GM23338 (cell line): ENCODE measurements at regions not wholly inside any gene's neighbourhood (a gene's known extent, or its start where the extent isn't known, plus 50 kb on each side); places are given as distances from the start of the nearest gene placed in this dataset.

Source experiments
- ATAC-seq: fragments of 200-7000 bp; cut with Tn5 transposase; 3 replicates; pipeline ENCODE4 v1.9.1; 2020
- DNase-seq: peaks from one replicate; pipeline ENCODE4 v3.0.0-alpha.2; 2015; ENCODE audit warnings: low spot score
- H2AFZ ChIP-seq: fragments of 200-600 bp; sonication (generic); 2 replicates; pipeline ENCODE4 v1.8.0; 2016; ENCODE audit warnings: antibody characterized with exemption, mild to moderate bottlenecking, moderate library complexity
- H3F3A ChIP-seq: fragments of 200-600 bp; sonication (generic); replicated peaks from 2 replicates; pipeline ENCODE4 v1.8.0; 2017; ENCODE audit warnings: antibody characterized with exemption, mixed run types, low read depth
- H3K27ac ChIP-seq: fragments of 200-600 bp; sonication (generic); 2 replicates; pipeline ENCODE4 v1.6.1; 2016; ENCODE audit warnings: low read depth
- H3K27me3 ChIP-seq: fragments of 200-600 bp; sonication (generic); 2 replicates; pipeline ENCODE4 v1.8.0; 2016; ENCODE audit warnings: mild to moderate bottlenecking, mixed run types, moderate library complexity; ENCODE audit not compliant: insufficient read depth
- H3K36me3 ChIP-seq: fragments of 200-600 bp; sonication (generic); 2 replicates; pipeline ENCODE4 v1.8.0; 2016; ENCODE audit warnings: mild to moderate bottlenecking; ENCODE audit not compliant: insufficient read depth
- H3K4me1 ChIP-seq: fragments of 200-600 bp; sonication (generic); 2 replicates; pipeline ENCODE4 v1.8.0; 2016; ENCODE audit warnings: mild to moderate bottlenecking, moderate library complexity; ENCODE audit not compliant: insufficient read depth
- H3K4me2 ChIP-seq: fragments of 200-600 bp; sonication (generic); 2 replicates; pipeline ENCODE4 v1.7.1; 2017; ENCODE audit warnings: mixed run types
- H3K4me3 ChIP-seq: fragments of 200-600 bp; sonication (generic); 2 replicates; pipeline ENCODE4 v1.6.1; 2016; ENCODE audit warnings: mixed run types
- H3K79me2 ChIP-seq: fragments of 200-600 bp; sonication (generic); replicated peaks from 2 replicates; pipeline ENCODE4 v1.8.0; 2017; ENCODE audit warnings: mild to moderate bottlenecking; ENCODE audit not compliant: insufficient read depth
- H3K9me2 ChIP-seq: fragments of 200-600 bp; sonication (generic); 2 replicates; pipeline ENCODE4 v1.8.0; 2017; ENCODE audit not compliant: insufficient read depth
- H4K20me1 ChIP-seq: fragments of 200-600 bp; sonication (generic); replicated peaks from 2 replicates; pipeline ENCODE4 v1.8.0; 2017; ENCODE audit warnings: mild to moderate bottlenecking; ENCODE audit not compliant: insufficient read depth
- H3K27ac Mint-ChIP-seq: 2 replicates; pipeline ENCODE4 v1.8.0; 2020; ENCODE audit warnings: inconsistent platforms, mild to moderate bottlenecking, moderate library complexity, mixed read lengths
- H3K27me3 Mint-ChIP-seq: 3 replicates; pipeline ENCODE4 v1.8.0; 2022; ENCODE audit warnings: low read depth, mild to moderate bottlenecking, moderate library complexity, mixed read lengths, inconsistent platforms; ENCODE audit not compliant: insufficient read depth, poor library complexity
- H3K36me3 Mint-ChIP-seq: 3 replicates; pipeline ENCODE4 v1.8.0; 2021; ENCODE audit warnings: low read depth, mild to moderate bottlenecking, inconsistent platforms, moderate library complexity, mixed read lengths
- H3K4me1 Mint-ChIP-seq: 3 replicates; pipeline ENCODE4 v1.8.0; 2020; ENCODE audit warnings: mild to moderate bottlenecking, inconsistent platforms, mixed read lengths
- H3K4me3 Mint-ChIP-seq: 3 replicates; pipeline ENCODE4 v1.8.0; 2021; ENCODE audit warnings: moderate library complexity, mild to moderate bottlenecking, inconsistent platforms, mixed read lengths
- H3K9me3 Mint-ChIP-seq: 3 replicates; pipeline ENCODE4 v1.8.0; 2020; ENCODE audit warnings: moderate library complexity, mild to moderate bottlenecking, inconsistent platforms, mixed read lengths
- CREB1 ChIP-seq: fragments of 250-450 bp; sonication (Bioruptor Pico); IDR thresholded peaks from 2 replicates; pipeline ENCODE4 v1.5.0; 2020; ENCODE audit warnings: low read depth, mild to moderate bottlenecking, moderate library complexity
- EZH2 ChIP-seq: fragments of 200-600 bp; sonication (generic); IDR thresholded peaks from one replicate; pipeline ENCODE4 v1.8.0; 2017; ENCODE audit warnings: antibody characterized with exemption, mild to moderate bottlenecking, low read depth; ENCODE audit not compliant: unreplicated experiment
- EZH2phosphoT487 ChIP-seq: fragments of 200-600 bp; sonication (generic); IDR thresholded peaks from one replicate; pipeline ENCODE4 v1.8.1; 2018; ENCODE audit warnings: antibody characterized with exemption; ENCODE audit not compliant: unreplicated experiment
- POLR2AphosphoS5 ChIP-seq: IDR thresholded peaks from 2 replicates; pipeline ENCODE4 v1.6.1; 2016; ENCODE audit warnings: antibody characterized with exemption, low read depth
- STAT1 ChIP-seq: IDR thresholded peaks from one replicate; pipeline ENCODE4 v1.6.1; 2016; ENCODE audit warnings: antibody characterized with exemption; ENCODE audit not compliant: unreplicated experiment
- ZNF331 ChIP-seq: fragments of 250-450 bp; sonication (Bioruptor Pico); IDR thresholded peaks from 2 replicates; pipeline ENCODE4 v1.5.0; 2020; ENCODE audit warnings: low read depth, mild to moderate bottlenecking, moderate library complexity
- ZNF462 ChIP-seq: fragments of 250-450 bp; sonication (Bioruptor Pico); IDR thresholded peaks from 2 replicates; pipeline ENCODE4 v1.5.0; 2020; ENCODE audit warnings: mild to moderate bottlenecking, moderate library complexity

- no peaks in the 10 kb centered on the region for H3K9me2 ChIP-seq
- no peak overlapping the region for H3K4me3 ChIP-seq
- Mint-ChIP-seq H3K4me3 (no peak overlapping the region), H3K9me3 (no peaks in the 10 kb centered on the region), H3K27ac (peak overlapping the region; percentile 64; the same call in 1 of the 2 replicates), H3K36me3 (no peaks in the 10 kb centered on the region), H3K27me3 (no peaks in the 10 kb centered on the region), H3K4me1 (peaks cover 6% of the 10 kb centered on the region; the same call in 2 of the 3 replicates)
- no peak overlapping the region; the same call in 1 of the 2 replicates for H2AFZ ChIP-seq
- H3K4me1 ChIP-seq, result no peaks in the 10 kb centered on the region
- DNase-seq, result no peak
- no peaks in the 10 kb centered on the region for H3K36me3 ChIP-seq
- no peaks in the 10 kb centered on the region for H4K20me1 ChIP-seq
- H3F3A ChIP-seq, result no peaks in the 10 kb centered on the region
- no peak overlapping the region for H3K27ac ChIP-seq
- no peaks in the 10 kb centered on the region for H3K79me2 ChIP-seq
- no peak for TF ChIP-seq EZH2phosphoT487
- no peak overlapping the region for H3K4me2 ChIP-seq
- no peak for ATAC-seq
- no peaks in the 10 kb centered on the region for H3K27me3 ChIP-seq
These were observed 1339.4 kb upstream of the WWC1 start for GRCh38 chr5:166952048-166952447.

- H3F3A ChIP-seq, result no peaks in the 10 kb centered on the region
- H3K27me3 ChIP-seq, result no peaks in the 10 kb centered on the region
- H3K4me2 ChIP-seq, result no peak overlapping the region
- no peaks in the 10 kb centered on the region for H3K79me2 ChIP-seq
- TF ChIP-seq CREB1 (no peak), ZNF462 (CRISPR knock-in tag) (no peak), POLR2AphosphoS5 (no peak), EZH2 (no peak), ZNF331 (no peak), STAT1 (no peak)
- peaks cover 9% of the 10 kb centered on the region for H3K4me1 ChIP-seq
- no peak overlapping the region for H2AFZ ChIP-seq
- ATAC-seq, result no peak
- H3K27ac ChIP-seq, result no peak overlapping the region
- Mint-ChIP-seq H3K4me3 (no peak overlapping the region), H3K36me3 (no peaks in the 10 kb centered on the region), H3K27me3 (no peaks in the 10 kb centered on the region), H3K27ac (no peak overlapping the region), H3K4me1 (peaks cover 10% of the 10 kb centered on the region), H3K9me3 (no peaks in the 10 kb centered on the region)
- no peaks in the 10 kb centered on the region for H3K9me2 ChIP-seq
- no peaks in the 10 kb centered on the region for H4K20me1 ChIP-seq
- no peak for DNase-seq
- no peaks in the 10 kb centered on the region for H3K36me3 ChIP-seq
- no peak overlapping the region for H3K4me3 ChIP-seq
These were observed 1333.7 kb upstream of the WWC1 start for GRCh38 chr5:166957782-166958181.
